ENCODE measurements at regions not wholly inside any gene's neighbourhood (a gene's known extent, or its start where the extent isn't known, plus 50 kb on each side); places are given as distances from the start of the nearest gene placed in this dataset.

DNA sequence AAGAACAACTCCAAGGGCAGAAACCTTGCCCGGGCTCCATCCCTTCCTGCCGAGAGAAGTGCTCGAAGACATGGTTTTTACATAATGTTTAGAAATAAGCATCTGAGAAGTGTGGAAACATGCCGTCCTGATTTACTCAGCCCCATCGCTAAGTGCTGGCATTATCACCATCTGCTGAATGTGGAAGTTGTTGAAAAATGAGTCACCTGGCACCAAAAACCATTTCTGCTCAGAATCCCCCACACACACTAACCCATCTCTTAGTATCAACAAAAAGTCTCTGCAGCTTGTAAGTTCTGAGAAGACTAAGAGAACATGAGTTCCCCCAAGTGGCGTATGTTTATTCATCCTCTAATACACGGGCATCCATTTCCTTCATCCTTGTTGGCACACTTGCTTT, 51.0 kb upstream of the ARL8B start:
- DNase-seq, result no peak

GRCh38 chr3:5072100-5072816, 49.8 kb upstream of the ARL8B start:
- DNase-seq, result no peak

Data from NCI-H2081 treated with DMSO at 0.1 percent for 48 hours (cell line).